ENCODE measurements at regions not wholly inside any gene's neighbourhood (a gene's known extent, or its start where the extent isn't known, plus 50 kb on each side); places are given as distances from the start of the nearest gene placed in this dataset.

DNA sequence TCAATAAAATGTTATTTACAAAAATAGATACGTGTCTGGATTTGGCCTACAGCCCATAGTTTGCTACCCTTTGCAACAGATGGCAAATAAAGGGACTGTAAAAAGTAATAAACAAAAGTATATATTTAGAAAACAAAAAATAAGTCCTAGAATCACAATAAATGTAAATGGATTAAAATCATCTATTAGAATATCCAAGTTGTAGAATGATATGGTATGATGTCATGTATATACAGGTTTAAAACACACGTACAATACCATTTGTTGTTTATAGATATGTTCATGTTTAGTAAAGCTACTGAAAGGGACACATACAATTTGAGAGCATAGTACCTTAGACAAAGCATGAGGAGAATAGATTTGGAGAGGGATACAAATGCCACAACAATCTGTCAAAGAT, 219.5 kb downstream of the BCL11B start:
- TF ChIP-seq EP300 (conservative IDR thresholded peaks at IDR 0.05; ENCODE audit: poor library complexity, severe bottlenecking) (no peak), EZH2 (IDR thresholded peaks at IDR 0.05; ENCODE audit: borderline replicate concordance, insufficient read depth, low read length, poor library complexity, severe bottlenecking) (no peak), POLR2AphosphoS5 (IDR thresholded peaks at IDR 0.05) (no peak)
- TF ChIP-seq, protein P1, sequence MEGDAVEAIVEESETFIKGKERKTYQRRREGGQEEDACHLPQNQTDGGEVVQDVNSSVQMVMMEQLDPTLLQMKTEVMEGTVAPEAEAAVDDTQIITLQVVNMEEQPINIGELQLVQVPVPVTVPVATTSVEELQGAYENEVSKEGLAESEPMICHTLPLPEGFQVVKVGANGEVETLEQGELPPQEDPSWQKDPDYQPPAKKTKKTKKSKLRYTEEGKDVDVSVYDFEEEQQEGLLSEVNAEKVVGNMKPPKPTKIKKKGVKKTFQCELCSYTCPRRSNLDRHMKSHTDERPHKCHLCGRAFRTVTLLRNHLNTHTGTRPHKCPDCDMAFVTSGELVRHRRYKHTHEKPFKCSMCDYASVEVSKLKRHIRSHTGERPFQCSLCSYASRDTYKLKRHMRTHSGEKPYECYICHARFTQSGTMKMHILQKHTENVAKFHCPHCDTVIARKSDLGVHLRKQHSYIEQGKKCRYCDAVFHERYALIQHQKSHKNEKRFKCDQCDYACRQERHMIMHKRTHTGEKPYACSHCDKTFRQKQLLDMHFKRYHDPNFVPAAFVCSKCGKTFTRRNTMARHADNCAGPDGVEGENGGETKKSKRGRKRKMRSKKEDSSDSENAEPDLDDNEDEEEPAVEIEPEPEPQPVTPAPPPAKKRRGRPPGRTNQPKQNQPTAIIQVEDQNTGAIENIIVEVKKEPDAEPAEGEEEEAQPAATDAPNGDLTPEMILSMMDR (IDR thresholded peaks at IDR 0.05; ENCODE audit: poor library complexity, severe bottlenecking) = no peak
- TF ChIP-seq, protein P2, sequence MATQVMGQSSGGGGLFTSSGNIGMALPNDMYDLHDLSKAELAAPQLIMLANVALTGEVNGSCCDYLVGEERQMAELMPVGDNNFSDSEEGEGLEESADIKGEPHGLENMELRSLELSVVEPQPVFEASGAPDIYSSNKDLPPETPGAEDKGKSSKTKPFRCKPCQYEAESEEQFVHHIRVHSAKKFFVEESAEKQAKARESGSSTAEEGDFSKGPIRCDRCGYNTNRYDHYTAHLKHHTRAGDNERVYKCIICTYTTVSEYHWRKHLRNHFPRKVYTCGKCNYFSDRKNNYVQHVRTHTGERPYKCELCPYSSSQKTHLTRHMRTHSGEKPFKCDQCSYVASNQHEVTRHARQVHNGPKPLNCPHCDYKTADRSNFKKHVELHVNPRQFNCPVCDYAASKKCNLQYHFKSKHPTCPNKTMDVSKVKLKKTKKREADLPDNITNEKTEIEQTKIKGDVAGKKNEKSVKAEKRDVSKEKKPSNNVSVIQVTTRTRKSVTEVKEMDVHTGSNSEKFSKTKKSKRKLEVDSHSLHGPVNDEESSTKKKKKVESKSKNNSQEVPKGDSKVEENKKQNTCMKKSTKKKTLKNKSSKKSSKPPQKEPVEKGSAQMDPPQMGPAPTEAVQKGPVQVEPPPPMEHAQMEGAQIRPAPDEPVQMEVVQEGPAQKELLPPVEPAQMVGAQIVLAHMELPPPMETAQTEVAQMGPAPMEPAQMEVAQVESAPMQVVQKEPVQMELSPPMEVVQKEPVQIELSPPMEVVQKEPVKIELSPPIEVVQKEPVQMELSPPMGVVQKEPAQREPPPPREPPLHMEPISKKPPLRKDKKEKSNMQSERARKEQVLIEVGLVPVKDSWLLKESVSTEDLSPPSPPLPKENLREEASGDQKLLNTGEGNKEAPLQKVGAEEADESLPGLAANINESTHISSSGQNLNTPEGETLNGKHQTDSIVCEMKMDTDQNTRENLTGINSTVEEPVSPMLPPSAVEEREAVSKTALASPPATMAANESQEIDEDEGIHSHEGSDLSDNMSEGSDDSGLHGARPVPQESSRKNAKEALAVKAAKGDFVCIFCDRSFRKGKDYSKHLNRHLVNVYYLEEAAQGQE (IDR thresholded peaks at IDR 0.05; ENCODE audit: borderline replicate concordance) = no peak

All from neural cell (in vitro differentiated cells).